HepG2 (cell line): ENCODE measurements at regions not wholly inside any gene's neighbourhood (a gene's known extent, or its start where the extent isn't known, plus 50 kb on each side); places are given as distances from the start of the nearest gene placed in this dataset.

ENCODE experiments used
- ATAC-seq: fragments of 200-7000 bp; cut with Tn5 transposase; 3 replicates; pipeline ENCODE4 v1.9.1; 2020; ENCODE audit warnings: mild to moderate bottlenecking, moderate library complexity
- BruUV-seq: library from RNA; stranded (reverse); fragments of 400-500 nt; replicated peaks from 2 replicates; lab custom pipeline; 2021; lab: Mats Ljungman, UMichigan
- CTCF ChIA-PET: fragments of 300-600 bp; formaldehyde crosslinking; extraction: SDS; loops from one replicate; lab custom pipeline; 2021; ENCODE audit warnings: low total read pairs, inconsistent platforms, low intra/inter-chr PET ratio; lab: Yijun Ruan, JAX
- POLR2A ChIA-PET: fragments of 350-600 bp; sonication (Branson Sonifier 250); formaldehyde crosslinking; loops from one replicate; lab custom pipeline; 2020; ENCODE audit warnings: antibody characterized with exemption, inconsistent platforms; lab: Yijun Ruan, JAX
- DNase-seq: peaks from one replicate; pipeline ENCODE4 v3.0.0-alpha.2; 2015; ENCODE audit warnings: low spot score
- FAIRE-seq: peaks from 3 replicates; lab custom pipeline; 2011; peaks lifted over from hg19 to GRCh38; lab: Jason Lieb, UNC
- H2AFZ ChIP-seq: one replicate; pipeline ENCODE4 v1.6.1; 2011; ENCODE audit warnings: low read length, inconsistent platforms
- H3K27ac ChIP-seq: fragments of 300-600 bp; 3 replicates; pipeline ENCODE4 v1.8.0; 2011; ENCODE audit warnings: mixed run types, mild to moderate bottlenecking, mixed read lengths, low read length, inconsistent platforms; ENCODE audit not compliant: insufficient read depth; ENCODE audit errors: extremely low read length
- H3K27me3 ChIP-seq, 2 experiments: fragments of 200-600 bp in 1 of 2; 2 replicates in 1 of 2; 3 replicates in 1 of 2; pipeline versions ENCODE4 v1.6.0 to v1.8.0; 2011; ENCODE audit warnings: low read length in 2 of 2, mild to moderate bottlenecking in 2 of 2, moderate library complexity in 2 of 2, inconsistent platforms in 1 of 2; ENCODE audit not compliant: insufficient read depth in 2 of 2, control insufficient read depth in 1 of 2
- H3K36me3 ChIP-seq, 2 experiments: fragments of 200-600 bp in 1 of 2; replicated peaks in 1 of 2; 2 replicates in 1 of 2; 3 replicates in 1 of 2; pipeline versions ENCODE4 v1.5.1 to v1.8.0; 2011; ENCODE audit warnings: low read length in 2 of 2, inconsistent platforms in 1 of 2; ENCODE audit not compliant: insufficient read depth in 2 of 2, control insufficient read depth in 1 of 2
- H3K4me1 ChIP-seq: 2 replicates; pipeline ENCODE4 v1.5.1; 2012; ENCODE audit warnings: low read length, inconsistent platforms; ENCODE audit not compliant: insufficient read depth
- H3K4me2 ChIP-seq: 2 replicates; pipeline ENCODE4 v1.6.0; 2011; ENCODE audit warnings: low read depth, low read length, inconsistent platforms
- H3K4me3 ChIP-seq, 3 experiments: fragments of 200-600 bp in 1 of 3; sonication (generic), shearing (Covaris generic) in 1 of 3; replicated peaks in 1 of 3; 2 replicates each; pipeline ENCODE4 v1.5.1; 2011 to 2016; ENCODE audit warnings: low read length in 3 of 3, inconsistent platforms in 2 of 3, low read depth in 2 of 3, mild to moderate bottlenecking in 2 of 3, control low read depth in 1 of 3, mixed read lengths in 1 of 3; ENCODE audit not compliant: insufficient read depth in 1 of 3
- H3K79me2 ChIP-seq: one replicate; pipeline ENCODE4 v1.6.1; 2011; ENCODE audit warnings: low read length, inconsistent platforms; ENCODE audit not compliant: insufficient read depth
- H3K9ac ChIP-seq: 2 replicates; pipeline ENCODE4 v1.6.0; 2011; ENCODE audit warnings: mild to moderate bottlenecking, low read depth, low read length, inconsistent platforms; ENCODE audit not compliant: insufficient read depth
- H3K9me3 ChIP-seq: 2 replicates; pipeline ENCODE4 v1.5.1; 2012; ENCODE audit warnings: mild to moderate bottlenecking, low read length
- H4K20me1 ChIP-seq: 2 replicates; pipeline ENCODE4 v1.6.0; 2011; ENCODE audit warnings: inconsistent platforms, mild to moderate bottlenecking, low read length, moderate library complexity; ENCODE audit not compliant: insufficient read depth
- ATF2 ChIP-seq: sonication (generic); formaldehyde crosslinking; IDR thresholded peaks from 2 replicates; pipeline ENCODE4 v1.4.0; 2020; ENCODE audit warnings: missing genetic modification reagents
- ATF7-NPFF ChIP-seq: sonication (generic); formaldehyde crosslinking; IDR thresholded peaks from 2 replicates; pipeline ENCODE4 v1.8.1; 2023; ENCODE audit warnings: mild to moderate bottlenecking, low read depth, missing genetic modification reagents, moderate library complexity
- CAMTA2 ChIP-seq: sonication (generic); formaldehyde crosslinking; IDR thresholded peaks from 2 replicates; pipeline ENCODE4 v1.4.0; 2020; ENCODE audit warnings: mild to moderate bottlenecking, missing genetic modification reagents, borderline replicate concordance
- SALL1 ChIP-seq: sonication (generic); formaldehyde crosslinking; IDR thresholded peaks from 2 replicates; pipeline ENCODE4 v1.8.0; 2022; ENCODE audit warnings: mild to moderate bottlenecking, missing genetic modification reagents
- SRSF1 ChIP-seq: fragments of 200-400 bp; formaldehyde crosslinking; optimal IDR thresholded peaks from 2 replicates; pipeline ENCODE3; 2017; ENCODE audit warnings: mild to moderate bottlenecking, low read depth, low read length, moderate library complexity
- SRSF4 ChIP-seq: fragments of 200-400 bp; formaldehyde crosslinking; IDR thresholded peaks from one replicate; pipeline ENCODE4 v1.6.1; 2018; ENCODE audit warnings: mild to moderate bottlenecking, low read depth, low read length, moderate library complexity; ENCODE audit not compliant: poor library complexity, severe bottlenecking
- TCF7L2 ChIP-seq: IDR thresholded peaks from 2 replicates; pipeline ENCODE4 v1.6.1; 2011; ENCODE audit warnings: mild to moderate bottlenecking, low read depth, low read length, moderate library complexity
- THRA ChIP-seq: sonication (generic); formaldehyde crosslinking; IDR thresholded peaks from 2 replicates; pipeline ENCODE4 v1.4.0; 2020; ENCODE audit warnings: missing genetic modification reagents, borderline replicate concordance
- ZBTB4 ChIP-seq: sonication (generic); formaldehyde crosslinking; IDR thresholded peaks from 2 replicates; pipeline ENCODE4 v1.4.0; 2020; ENCODE audit warnings: missing genetic modification reagents, mild to moderate bottlenecking, borderline replicate concordance
- ZNF703 ChIP-seq: sonication (generic); formaldehyde crosslinking; IDR thresholded peaks from 2 replicates; pipeline ENCODE4 v1.5.1; 2020; ENCODE audit warnings: missing genetic modification reagents, mild to moderate bottlenecking, moderate library complexity, borderline replicate concordance
- ZNF879 ChIP-seq: sonication (generic); formaldehyde crosslinking; IDR thresholded peaks from 2 replicates; pipeline ENCODE4 v1.8.1; 2023; ENCODE audit warnings: missing genetic modification reagents
- WGBS: methylation state at CpG from one replicate; pipeline ENCODE4 v1.1.6; 2017; ENCODE audit warnings: low lambda C conversion rate; 5-methylcytosine and 5-hydroxymethylcytosine counted together
- in situ Hi-C: cut with HindIII; loops from 2 replicates; pipeline ENCODE4 v1.10.0; 2017; ENCODE audit warnings: low pct_unique_long_range_greater_than_20kb; ENCODE audit not compliant: extremely low pct_ligation_motif_present
- intact Hi-C: fragments of 100-400 bp; cut with micrococcal nuclease; formaldehyde crosslinking; loops from one replicate; pipeline ENCODE4 v1.10.0; 2022; ENCODE audit not compliant: unreplicated experiment
- TF ChIP-seq, protein P1 (sequence below): IDR thresholded peaks from 2 replicates; pipeline ENCODE4 v1.6.1; 2016; ENCODE audit warnings: missing genetic modification reagents, missing compliant biosample characterization

DNA sequence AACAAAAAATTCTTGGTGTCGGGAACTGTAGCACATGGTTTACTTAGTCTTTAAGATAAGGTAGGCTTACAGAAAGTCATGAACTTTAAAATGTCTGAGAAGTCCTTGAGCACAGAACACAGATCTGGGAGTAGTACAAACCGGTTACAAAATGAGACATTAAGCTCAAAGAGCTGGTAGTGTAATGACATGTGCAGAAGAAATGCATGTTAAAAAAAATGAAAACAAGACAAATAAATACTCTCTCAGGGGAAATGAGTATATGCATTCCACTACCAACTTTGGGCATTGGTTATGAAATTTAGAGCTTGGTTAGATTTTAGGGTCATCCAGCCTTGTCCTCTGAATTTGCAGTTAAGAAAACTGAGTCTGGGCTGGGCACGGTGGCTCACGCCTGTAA is 91.5 kb upstream of the F3 start:
- no peak overlapping the region for H2AFZ ChIP-seq
- no peak for DNase-seq
- H3K4me2 ChIP-seq, result no peak overlapping the region
- ChIA-PET POLR2A (no interaction called here), CTCF (no interaction called here)
- FAIRE-seq, result no peak
- no peaks in the 10 kb centered on the region for H3K79me2 ChIP-seq
- H3K9me3 ChIP-seq, result no peaks in the 10 kb centered on the region
- no peak for ATAC-seq
- TF ChIP-seq ZBTB4 (CRISPR knock-in tag), result no peak
- TF ChIP-seq TCF7L2, result no peak
- TF ChIP-seq SRSF1, result no peak
- TF ChIP-seq, protein P1, sequence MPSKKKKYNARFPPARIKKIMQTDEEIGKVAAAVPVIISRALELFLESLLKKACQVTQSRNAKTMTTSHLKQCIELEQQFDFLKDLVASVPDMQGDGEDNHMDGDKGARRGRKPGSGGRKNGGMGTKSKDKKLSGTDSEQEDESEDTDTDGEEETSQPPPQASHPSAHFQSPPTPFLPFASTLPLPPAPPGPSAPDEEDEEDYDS, result no peak
- no peak for TF ChIP-seq ZNF879 (CRISPR knock-in tag)
- TF ChIP-seq SRSF4, result no peak
- TF ChIP-seq ATF2 (CRISPR knock-in tag), result no peak
- no peak for TF ChIP-seq ZNF703 (CRISPR knock-in tag)
- TF ChIP-seq CAMTA2 (CRISPR knock-in tag), result no peak
- TF ChIP-seq ATF7-NPFF (CRISPR knock-in tag), result no peak
- TF ChIP-seq SALL1 (CRISPR knock-in tag), result no peak
- no peak for TF ChIP-seq THRA
- BruUV-seq, result no TSS peak
- no peaks in the 10 kb centered on the region for H3K4me1 ChIP-seq
- no peak overlapping the region for H3K27ac ChIP-seq
- H3K36me3 ChIP-seq, result no peaks in the 10 kb centered on the region
- H4K20me1 ChIP-seq, result no peaks in the 10 kb centered on the region
- no peak overlapping the region for H3K4me3 ChIP-seq
- no peak overlapping the region for H3K9ac ChIP-seq
- H3K27me3 ChIP-seq, result no peaks in the 10 kb centered on the region
- in situ Hi-C loops, result no loop called here
- intact Hi-C loops, result no loop called here
- WGBS, result 81% methylated on average over 4 of the region's 4 CpGs
